ENCODE measurements at regions not wholly inside any gene's neighbourhood (a gene's known extent, or its start where the extent isn't known, plus 50 kb on each side); places are given as distances from the start of the nearest gene placed in this dataset.
"Not testable (repeated sequence)": the region's sequence is repeated elsewhere in the genome, so short reads cannot be mapped to it uniquely, and the experiment has no call there.

DNA sequence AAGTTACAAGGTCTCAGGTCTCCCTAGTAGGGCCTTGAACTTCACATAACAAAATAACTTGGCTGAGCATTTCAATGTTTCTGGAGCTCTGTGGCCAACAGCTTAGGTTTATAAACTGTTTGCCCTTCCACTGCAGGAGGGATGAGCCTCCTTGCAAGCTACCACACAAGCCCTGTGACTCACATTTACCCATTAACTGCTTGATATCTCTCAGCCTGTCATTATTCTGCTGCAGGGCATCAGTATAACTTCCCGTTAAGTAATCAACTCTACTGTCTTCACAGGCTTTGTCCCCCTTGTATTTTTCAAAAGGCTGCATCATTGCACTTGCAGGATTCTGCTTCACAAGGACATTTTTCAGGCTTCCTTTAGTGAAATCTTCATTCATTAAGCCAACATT, 151.7 kb upstream of the CXCL13 start:
- Histone ChIP-seq H3K4me3 (no peak overlapping the region), H3K9me3 (ENCODE audit: low read depth) (no peaks in the 10 kb centered on the region)

DNA sequence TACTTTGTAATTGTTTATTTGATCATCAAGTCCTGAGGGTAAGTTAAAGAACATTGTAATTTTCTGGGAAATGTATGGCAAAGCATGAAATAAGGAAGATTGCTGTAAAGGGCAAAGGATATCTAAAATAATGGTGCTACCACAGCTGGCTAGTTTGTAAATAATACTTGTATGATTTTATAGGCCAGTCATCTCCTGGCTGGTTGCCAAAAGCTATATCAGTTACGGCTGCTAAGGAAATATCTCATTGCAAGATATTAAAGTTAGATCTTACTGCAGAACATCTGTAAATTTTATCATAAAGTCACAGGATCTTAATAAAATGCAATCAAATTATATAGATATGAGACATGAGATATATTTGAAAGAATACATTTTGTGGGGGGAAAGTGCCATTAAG, 150.8 kb upstream of the CXCL13 start:
- Histone ChIP-seq H3K27me3 (no peaks in the 10 kb centered on the region), H3K36me3 (no peaks in the 10 kb centered on the region), H3K9me3 (ENCODE audit: low read depth) (no peaks in the 10 kb centered on the region), H3K27ac (no peak overlapping the region), H3K4me3 (no peak overlapping the region), H3K4me1 (ENCODE audit: low read depth) (no peaks in the 10 kb centered on the region)
- TF ChIP-seq, protein P1, sequence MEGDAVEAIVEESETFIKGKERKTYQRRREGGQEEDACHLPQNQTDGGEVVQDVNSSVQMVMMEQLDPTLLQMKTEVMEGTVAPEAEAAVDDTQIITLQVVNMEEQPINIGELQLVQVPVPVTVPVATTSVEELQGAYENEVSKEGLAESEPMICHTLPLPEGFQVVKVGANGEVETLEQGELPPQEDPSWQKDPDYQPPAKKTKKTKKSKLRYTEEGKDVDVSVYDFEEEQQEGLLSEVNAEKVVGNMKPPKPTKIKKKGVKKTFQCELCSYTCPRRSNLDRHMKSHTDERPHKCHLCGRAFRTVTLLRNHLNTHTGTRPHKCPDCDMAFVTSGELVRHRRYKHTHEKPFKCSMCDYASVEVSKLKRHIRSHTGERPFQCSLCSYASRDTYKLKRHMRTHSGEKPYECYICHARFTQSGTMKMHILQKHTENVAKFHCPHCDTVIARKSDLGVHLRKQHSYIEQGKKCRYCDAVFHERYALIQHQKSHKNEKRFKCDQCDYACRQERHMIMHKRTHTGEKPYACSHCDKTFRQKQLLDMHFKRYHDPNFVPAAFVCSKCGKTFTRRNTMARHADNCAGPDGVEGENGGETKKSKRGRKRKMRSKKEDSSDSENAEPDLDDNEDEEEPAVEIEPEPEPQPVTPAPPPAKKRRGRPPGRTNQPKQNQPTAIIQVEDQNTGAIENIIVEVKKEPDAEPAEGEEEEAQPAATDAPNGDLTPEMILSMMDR (IDR thresholded peaks at IDR 0.05; ENCODE audit: low read depth, low read length): no peak
- DNase-seq (ENCODE audit: low read depth in 1 of 2, low spot score in 1 of 2): peak in 1 of 2 donors; percentile 13

More for the DNA sequence above, 151.7 kb upstream of the CXCL13 start:
- Histone ChIP-seq H3K27me3 (no peaks in the 10 kb centered on the region), H3K27ac (no peak overlapping the region), H3K36me3 (no peaks in the 10 kb centered on the region), H3K4me1 (ENCODE audit: low read depth) (no peaks in the 10 kb centered on the region)
- TF ChIP-seq, protein P1 (IDR thresholded peaks at IDR 0.05; ENCODE audit: low read depth, low read length): no peak
- peak in 1 of 2 donors; percentile 9 for DNase-seq (ENCODE audit: low read depth in 1 of 2, low spot score in 1 of 2)

DNA sequence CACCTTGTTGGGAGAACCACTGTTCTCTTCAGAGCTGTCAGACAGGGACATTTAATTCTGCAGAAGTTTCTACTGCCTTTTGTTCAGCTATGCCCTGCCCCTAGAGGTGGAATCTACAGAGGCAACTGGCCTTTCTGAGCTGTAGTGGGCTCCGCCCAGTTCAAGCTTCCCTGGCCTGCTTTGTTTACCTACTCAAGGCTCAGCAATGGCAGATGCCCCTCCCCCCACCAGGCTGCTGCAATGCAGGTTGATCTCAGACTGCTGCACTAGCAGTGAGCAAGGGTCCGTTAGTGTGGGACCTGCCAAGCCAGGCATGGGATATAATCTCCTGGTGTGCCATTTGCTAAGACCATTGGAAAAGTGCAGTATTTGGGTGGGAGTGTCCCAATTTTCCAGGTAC, 141.5 kb upstream of the CXCL13 start:
- not testable (repeated sequence) for H3K27ac ChIP-seq; H3K9me3 ChIP-seq (ENCODE audit: low read depth); DNase-seq (ENCODE audit: low read depth in 1 of 2, low spot score in 1 of 2); H3K4me3 ChIP-seq; H3K4me1 ChIP-seq (ENCODE audit: low read depth); H3K36me3 ChIP-seq; H3K27me3 ChIP-seq

DNA sequence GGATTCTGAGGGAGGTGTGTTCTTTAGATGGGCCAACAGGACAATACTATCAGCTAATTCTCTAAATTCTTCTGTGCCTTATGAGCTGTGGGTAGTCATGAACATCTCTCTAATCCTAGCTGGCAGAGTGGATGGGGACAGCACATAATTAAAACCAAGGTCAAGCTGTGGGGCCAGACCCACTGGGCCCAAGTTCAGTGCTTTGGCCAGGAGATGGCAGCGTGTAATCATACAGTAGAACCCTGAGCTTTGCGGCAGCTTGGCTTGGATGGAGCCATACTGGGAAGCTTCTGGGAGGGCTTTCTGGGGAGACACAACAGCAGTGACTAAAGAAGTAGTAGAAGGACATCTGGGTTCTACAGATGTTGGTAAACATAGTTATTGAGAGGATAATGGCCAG, 140.3 kb upstream of the CXCL13 start:
- Histone ChIP-seq H3K9me3 (ENCODE audit: low read depth) (no peaks in the 10 kb centered on the region), H3K4me1 (ENCODE audit: low read depth) (no peaks in the 10 kb centered on the region), H3K27me3 (no peaks in the 10 kb centered on the region), H3K36me3 (no peaks in the 10 kb centered on the region), H3K27ac (no peak overlapping the region), H3K4me3 (no peak overlapping the region)
- TF ChIP-seq, protein P1 (IDR thresholded peaks at IDR 0.05; ENCODE audit: low read depth, low read length): peak; percentile 75
- peak in 1 of 2 donors; percentile 72 for DNase-seq (ENCODE audit: low read depth in 1 of 2, low spot score in 1 of 2)

DNA sequence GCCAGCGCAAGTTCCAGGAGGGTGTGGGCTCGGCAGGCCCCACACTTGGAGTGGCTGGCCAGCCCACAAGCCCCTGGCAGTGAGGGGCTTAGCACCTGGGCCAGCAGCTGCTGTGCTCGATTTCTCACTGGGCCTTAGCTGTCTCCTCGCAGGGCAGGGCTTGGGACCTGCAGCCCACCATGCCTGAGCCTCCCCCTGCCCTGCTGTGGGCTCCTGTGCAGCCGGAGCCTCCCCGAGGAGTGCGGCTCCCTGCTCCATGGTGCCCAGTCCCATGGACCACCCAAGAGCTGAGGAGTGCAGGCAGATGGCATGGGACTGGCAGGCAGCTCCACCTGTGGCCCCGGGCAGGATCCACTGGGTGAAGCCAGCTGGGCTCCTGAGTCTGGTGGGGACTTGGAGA, 139.2 kb upstream of the CXCL13 start:
- TF ChIP-seq, protein P1 (IDR thresholded peaks at IDR 0.05; ENCODE audit: low read depth, low read length): no peak
- H3K27me3 ChIP-seq: no peaks in the 10 kb centered on the region
- H3K4me1 ChIP-seq (ENCODE audit: low read depth): no peaks in the 10 kb centered on the region
- no peaks in the 10 kb centered on the region for H3K9me3 ChIP-seq (ENCODE audit: low read depth)
- H3K36me3 ChIP-seq: no peaks in the 10 kb centered on the region
- no peak for DNase-seq (ENCODE audit: low read depth in 1 of 2, low spot score in 1 of 2)
- no peak overlapping the region for H3K4me3 ChIP-seq
- no peak overlapping the region for H3K27ac ChIP-seq

DNA sequence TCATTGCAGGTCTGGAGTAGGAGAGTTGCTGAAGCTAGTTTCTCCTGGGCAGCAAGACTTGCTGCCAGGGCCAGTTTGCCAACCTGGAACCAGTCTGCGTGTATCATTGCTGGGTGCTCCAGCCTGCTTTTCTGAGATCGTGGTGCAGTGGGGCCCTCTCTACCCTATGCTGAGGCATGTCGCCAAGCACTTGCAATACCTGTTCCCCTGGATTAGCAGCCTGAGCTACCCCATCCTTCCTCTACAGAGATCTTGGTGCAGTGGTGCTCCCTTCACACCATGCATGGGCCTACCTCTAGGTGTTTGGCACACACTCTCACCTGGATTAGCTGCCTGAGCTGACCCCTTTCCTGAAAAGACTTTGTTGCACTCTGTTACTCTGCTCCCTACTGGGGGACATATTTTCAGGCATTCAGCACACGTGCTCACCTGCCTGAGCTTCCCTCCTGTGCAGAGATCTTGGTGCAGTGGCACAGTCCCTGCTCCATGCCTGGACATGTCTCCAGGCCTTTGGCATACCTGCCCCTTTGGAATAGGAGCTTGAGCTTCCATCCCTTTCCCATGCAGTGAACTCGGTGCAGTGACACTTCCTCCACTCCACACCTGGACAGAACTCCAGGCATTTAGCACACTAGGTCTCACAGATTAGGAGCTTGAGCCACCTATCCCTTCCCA, 133.7 kb upstream of the CXCL13 start:
- H3K4me1 ChIP-seq (ENCODE audit: low read depth): no peaks in the 10 kb centered on the region
- H3K4me3 ChIP-seq: no peak overlapping the region
- no peak for DNase-seq (ENCODE audit: low read depth in 1 of 2, low spot score in 1 of 2)
- no peaks in the 10 kb centered on the region for H3K27me3 ChIP-seq
- H3K9me3 ChIP-seq (ENCODE audit: low read depth): no peaks in the 10 kb centered on the region
- TF ChIP-seq, protein P1 (IDR thresholded peaks at IDR 0.05; ENCODE audit: low read depth, low read length): no peak
- H3K36me3 ChIP-seq: no peaks in the 10 kb centered on the region
- H3K27ac ChIP-seq: no peak overlapping the region
